HG03442 (cell line): ENCODE measurements at regions not wholly inside any gene's neighbourhood (a gene's known extent, or its start where the extent isn't known, plus 50 kb on each side); places are given as distances from the start of the nearest gene placed in this dataset.

Experiments used
- ATAC-seq: cut with Tn5 transposase; IDR thresholded peaks from one replicate; pipeline ENCODE4 v1.9.1; 2021; ENCODE audit warnings: mild to moderate bottlenecking, moderate library complexity; ENCODE audit not compliant: unreplicated experiment

GRCh38 chr7:156234192-156234591 lies 406.4 kb upstream of the RNF32 start:
- ATAC-seq: no peak

- no peak for ATAC-seq
Measured at GRCh38 chr7:156232931-156233705, 407.5 kb upstream of the RNF32 start.

GRCh38 chr7:156230576-156230975 lies 410.0 kb upstream of the RNF32 start:
- no peak for ATAC-seq

- no peak for ATAC-seq
Measured at GRCh38 chr7:156224833-156225225, 412.6 kb upstream of the SHH start.

- no peak for ATAC-seq
Measured at GRCh38 chr7:156223935-156224832, 411.9 kb upstream of the SHH start.

- no peak for ATAC-seq
Measured at GRCh38 chr7:156222611-156223010, 410.3 kb upstream of the SHH start.

GRCh38 chr7:156222151-156222550 lies 409.9 kb upstream of the SHH start:
- no peak for ATAC-seq

GRCh38 chr7:156220701-156221100 lies 408.4 kb upstream of the SHH start:
- no peak for ATAC-seq

- no peak for ATAC-seq
Measured at GRCh38 chr7:156220078-156220605, 407.9 kb upstream of the SHH start.

- ATAC-seq: no peak
Measured at GRCh38 chr7:156219307-156220077, 407.2 kb upstream of the SHH start.

- no peak for ATAC-seq
Measured at GRCh38 chr7:156218544-156219306, 406.5 kb upstream of the SHH start.

GRCh38 chr7:156217803-156218202 lies 405.5 kb upstream of the SHH start:
- ATAC-seq: no peak

- no peak for ATAC-seq
Measured at GRCh38 chr7:156209087-156209486, 396.8 kb upstream of the SHH start.

- no peak for ATAC-seq
Measured at GRCh38 chr7:156207306-156207705, 395.0 kb upstream of the SHH start.

GRCh38 chr7:156206174-156206573 lies 393.9 kb upstream of the SHH start:
- ATAC-seq: no peak

GRCh38 chr7:156204820-156205219 lies 392.6 kb upstream of the SHH start:
- ATAC-seq: no peak

GRCh38 chr7:156203923-156204322 lies 391.7 kb upstream of the SHH start:
- ATAC-seq: no peak

GRCh38 chr7:156198277-156198676 lies 386.0 kb upstream of the SHH start:
- ATAC-seq: no peak

GRCh38 chr7:156196649-156197048 lies 384.4 kb upstream of the SHH start:
- no peak for ATAC-seq

GRCh38 chr7:156195276-156195675 lies 383.0 kb upstream of the SHH start:
- no peak for ATAC-seq
